DMS 273 (cell line): ENCODE measurements at regions not wholly inside any gene's neighbourhood (a gene's known extent, or its start where the extent isn't known, plus 50 kb on each side); places are given as distances from the start of the nearest gene placed in this dataset.
"Not testable (repeated sequence)": the region's sequence is repeated elsewhere in the genome, so short reads cannot be mapped to it uniquely, and the experiment has no call there.

Experiments used
- DNase-seq: peaks from one replicate; lab custom pipeline; 2025; ENCODE audit not compliant: unreplicated experiment; lab: John Stamatoyannopoulos, UW

DNA sequence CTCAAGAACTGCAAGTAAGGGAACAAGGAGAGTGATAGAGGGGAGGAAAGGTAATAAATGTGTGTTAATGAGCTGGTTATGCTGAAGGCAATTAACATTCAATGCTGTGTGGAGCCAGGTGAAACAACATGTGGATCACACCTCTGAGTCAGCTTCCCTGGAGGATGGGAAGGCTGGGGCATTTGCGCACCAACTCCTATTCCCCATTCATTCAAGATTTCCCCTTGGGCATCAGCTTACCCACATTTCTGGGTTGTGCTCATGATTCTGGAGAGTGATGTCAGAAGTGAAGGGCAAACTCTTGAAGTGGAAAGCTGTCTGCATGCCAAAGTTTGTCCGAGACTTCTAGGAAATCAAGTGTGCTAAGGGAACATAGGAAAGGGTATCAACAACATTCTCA lies 461.4 kb downstream of the MID1IP1 start:
- no peak for DNase-seq

DNA sequence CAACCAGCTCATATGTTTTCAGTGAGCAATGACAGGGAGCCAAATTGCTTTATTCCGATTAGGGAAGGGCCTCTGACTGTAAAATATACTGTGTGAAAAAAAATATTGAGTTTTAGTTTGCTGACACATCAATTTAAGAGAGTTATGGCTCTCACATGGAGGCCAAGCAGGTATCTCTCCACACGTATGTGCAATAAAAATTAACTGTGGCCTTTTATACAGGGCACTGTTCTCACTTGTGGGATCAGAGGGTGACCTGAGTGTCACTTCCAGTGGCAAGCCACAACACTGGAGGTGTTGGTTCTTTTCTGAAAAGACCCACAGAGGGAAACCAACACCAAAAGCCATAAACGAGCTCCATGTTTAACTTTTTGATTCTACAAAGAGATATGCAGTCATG lies 462.8 kb downstream of the MID1IP1 start:
- no peak for DNase-seq

DNA sequence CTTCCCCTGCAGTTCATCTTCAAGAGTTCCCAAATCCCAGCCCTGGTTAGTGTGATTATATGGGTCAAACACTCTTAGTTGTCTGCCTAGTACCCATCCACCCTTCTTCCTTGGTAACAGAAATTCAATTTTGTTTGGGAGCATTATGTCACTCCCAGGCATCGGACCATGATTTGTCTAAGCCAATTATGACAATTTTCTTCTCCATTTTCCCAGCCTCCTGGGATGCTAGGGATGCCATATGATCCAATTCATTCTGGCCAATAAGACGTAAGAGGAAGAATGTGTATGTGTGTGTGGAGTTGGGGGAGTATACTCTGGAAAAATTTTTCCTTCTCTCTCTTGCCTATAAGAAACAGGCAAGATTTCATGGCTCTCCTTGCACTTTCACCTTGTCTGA lies 465.9 kb downstream of the MID1IP1 start:
- no peak for DNase-seq

DNA sequence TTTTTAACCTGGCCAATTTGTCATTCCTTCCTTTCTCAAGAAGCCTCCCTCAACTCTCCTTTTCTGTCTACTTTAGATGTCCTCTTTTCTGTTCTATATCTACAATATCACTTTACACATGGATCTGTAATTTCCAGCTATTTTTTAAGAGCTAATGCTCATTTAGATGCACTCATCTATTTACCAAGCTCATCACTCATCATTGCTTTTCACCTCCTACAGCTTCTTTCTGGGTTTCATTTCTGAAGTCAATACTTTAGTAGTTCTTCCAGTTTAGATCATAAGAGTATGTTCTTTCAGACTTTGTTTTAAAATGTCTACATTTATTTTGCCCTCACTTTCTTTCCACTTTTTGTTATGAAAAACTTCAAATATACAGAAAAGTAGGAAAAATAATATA lies 466.9 kb downstream of the MID1IP1 start:
- DNase-seq = no peak

DNA sequence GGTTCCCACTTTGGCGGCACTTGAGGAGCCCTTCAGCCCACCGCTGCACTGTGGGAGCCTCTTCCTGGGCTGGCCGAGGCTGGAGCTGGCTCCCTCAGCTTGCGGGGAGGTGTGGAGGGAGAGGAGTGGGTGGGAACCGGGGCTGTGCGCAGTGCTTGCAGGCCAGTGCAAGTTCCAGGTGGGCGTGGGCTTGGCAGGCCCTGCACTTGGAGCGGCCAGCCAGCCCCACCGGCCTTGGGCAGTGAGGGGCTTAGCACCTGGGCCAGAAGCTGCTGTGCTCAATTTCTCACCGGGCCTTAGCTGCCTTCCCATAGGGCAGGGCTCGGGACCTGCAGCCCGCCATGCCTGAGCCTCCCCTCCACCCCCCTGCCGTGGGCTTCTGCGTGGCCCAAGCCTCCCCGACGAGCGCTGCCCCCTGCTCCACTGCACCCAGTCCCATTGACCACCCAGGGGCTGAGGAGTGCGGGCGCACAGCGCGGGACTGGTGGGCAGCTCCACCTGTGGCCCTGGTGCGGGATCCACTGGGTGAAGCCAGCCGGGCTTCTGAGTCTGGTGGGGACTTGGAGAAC lies 474.3 kb downstream of the MID1IP1 start:
- no peak for DNase-seq

DNA sequence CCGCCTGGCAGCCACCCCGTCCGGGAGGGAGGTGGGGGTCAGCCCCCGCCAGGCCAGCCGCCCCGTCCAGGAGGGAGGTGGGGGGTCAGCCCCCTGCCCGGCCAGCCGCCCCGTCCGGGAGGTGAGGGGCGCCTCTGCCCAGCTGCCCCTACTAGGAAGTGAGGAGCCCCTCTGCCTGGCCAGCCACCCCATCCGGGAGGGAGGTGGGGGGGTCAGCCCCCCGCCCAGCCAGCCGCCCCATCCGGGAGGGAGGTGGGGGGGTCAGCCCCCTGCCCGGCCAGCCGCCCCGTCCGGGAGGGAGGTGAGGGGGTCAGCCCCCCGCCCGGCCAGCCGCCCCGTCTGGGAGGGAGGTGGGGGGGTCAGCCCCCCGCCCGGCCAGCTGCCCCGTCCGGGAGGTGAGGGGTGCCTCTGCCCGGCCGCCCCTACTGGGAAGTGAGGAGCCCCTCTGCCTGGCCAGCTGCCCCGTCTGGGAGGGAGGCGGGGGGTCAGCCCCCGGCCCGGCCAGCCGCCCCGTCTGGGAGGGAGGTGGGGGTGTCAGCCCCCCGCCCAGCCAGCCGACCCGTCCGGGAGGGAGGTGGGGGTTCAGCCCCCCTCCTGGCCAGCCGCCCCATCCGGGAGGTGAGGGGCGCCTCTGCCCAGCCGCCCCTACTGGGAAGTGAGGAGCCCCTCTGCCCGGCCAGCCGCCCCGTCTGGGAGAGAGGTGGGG lies 476.6 kb downstream of the MID1IP1 start:
- DNase-seq = not testable (repeated sequence)

DNA sequence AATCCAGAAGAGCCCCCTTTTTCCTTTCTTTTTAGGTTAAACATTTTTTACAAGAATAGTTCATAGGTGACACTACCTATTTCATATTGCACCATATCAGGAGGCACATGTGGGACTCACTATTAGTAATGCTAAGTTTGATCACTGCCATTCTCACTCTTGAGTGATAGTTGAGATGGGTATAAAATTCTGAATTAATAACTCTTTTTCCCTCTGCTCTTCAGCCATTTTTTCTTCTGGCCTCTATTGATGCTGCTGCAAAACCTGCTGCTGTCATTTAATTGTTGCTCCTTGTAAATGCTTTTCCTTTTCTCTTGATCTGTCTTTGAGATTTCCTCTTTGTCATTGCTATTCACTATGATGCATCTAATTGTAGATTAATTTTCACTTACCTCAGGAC lies 482.0 kb downstream of the MID1IP1 start:
- no peak for DNase-seq

DNA sequence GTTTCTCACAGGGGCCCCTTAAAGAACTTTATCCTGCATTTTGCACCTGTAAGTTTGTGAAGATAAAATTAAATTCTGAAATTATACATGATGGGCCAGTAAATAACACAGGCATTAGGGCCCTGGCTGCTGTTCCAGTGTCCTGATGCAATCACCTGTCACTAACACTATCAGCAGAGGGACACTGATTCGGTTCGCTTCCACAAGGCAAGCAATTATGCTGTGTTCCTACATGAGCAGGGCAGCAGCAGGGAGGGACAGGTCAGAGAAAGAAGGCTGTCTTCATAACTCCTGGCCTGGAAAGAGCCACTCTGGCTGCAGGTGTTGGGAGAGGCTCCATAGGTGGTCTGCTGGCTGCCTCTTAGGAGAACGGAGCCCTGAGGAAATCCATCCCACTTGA lies 487.3 kb downstream of the MID1IP1 start:
- no peak for DNase-seq

DNA sequence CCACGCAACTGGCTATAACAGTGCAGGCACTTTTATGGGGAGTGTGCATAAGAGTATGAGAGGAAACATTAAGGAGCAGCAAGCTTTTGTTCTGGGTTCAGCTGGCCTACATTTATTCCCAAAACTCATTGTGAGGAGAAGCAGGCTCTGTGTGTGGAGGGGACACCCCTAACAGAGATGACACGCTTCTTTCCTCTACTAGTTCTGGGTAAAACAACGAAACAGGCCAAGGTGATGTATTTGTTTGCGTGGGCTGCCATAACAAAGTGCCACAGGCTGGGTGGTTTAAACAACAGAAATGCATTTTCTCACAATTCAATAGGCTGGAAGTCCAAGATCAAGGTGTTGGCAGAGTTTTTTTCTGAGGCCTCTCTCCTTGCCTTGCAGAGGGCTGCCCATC lies 488.6 kb downstream of the MID1IP1 start:
- DNase-seq = no peak

DNA sequence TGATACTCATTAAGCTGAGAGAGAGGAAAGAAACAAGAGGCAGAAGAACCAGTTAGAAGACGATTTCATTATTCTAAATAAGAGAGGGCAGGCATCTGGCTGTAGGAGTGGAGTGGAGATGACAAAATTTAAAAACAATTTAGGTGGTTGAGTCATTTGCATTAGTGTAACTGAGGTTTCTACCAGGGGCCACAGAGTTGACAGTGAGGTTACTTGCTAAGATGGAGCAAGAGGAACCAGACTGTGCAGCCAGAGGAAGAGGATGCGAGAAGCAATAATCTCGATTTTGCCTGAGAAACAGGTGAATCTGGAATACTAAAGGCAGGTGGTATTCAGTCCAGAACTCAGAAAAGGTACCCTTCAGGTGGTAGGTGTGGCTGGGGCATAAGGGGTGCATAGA lies 491.9 kb downstream of the MID1IP1 start:
- DNase-seq = no peak

DNA sequence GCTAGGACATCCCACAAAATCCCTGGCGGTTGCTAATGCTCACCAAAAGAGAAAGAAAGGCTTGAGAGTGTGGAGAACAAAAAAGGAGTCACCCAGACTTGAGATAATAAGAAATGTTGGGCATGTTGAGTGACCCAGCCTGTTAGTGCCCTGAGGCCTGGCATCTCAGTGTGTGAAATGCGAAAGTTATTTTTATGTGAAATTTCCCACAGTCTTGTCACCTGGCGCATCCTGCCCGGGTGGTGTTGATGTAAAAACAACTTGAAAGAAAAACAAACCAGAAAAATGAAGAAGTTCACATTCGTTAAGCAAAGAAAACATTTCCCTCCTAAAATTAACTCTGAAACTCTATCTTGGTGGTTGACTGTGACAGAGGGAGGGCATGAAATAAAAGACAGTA lies 495.2 kb downstream of the MID1IP1 start:
- DNase-seq = no peak

DNA sequence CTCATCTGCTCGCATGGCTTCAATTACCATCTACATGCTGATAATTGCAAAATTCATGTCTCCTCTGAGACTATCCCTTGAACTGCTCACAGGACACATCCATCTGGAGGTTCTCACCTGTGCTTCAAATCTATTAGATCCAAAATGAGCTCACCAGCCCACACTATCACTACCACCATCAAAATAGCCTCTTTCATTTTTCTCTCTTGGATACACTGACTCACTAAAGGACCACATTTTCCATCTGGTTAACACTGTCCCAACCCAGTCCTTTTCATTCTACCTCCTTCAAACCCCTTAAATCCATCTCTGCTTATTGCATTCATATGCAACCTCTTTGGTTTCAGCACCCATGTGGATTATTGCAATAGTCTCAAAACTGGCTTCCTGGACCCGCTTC lies 497.6 kb downstream of the MID1IP1 start:
- DNase-seq = no peak

DNA sequence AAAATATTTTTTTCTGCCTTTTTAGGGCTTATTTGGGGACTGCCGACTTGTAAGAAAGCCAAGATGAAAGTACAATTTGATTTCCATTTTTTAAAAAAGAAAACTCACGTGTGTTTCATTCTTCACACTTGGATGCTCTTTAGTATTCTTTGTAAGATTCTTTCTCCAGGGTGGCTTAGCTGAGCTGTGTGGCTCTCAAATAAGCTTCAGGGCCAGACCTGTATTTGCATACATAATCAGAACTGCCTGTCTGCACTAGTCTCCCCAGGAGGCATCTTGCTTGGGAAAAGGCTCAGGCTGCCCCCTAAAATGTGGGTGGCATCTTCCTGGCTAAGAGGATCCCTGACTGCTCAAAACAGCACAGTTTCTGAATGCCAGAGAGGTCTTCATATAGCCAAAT lies 498.4 kb downstream of the MID1IP1 start:
- DNase-seq = no peak

DNA sequence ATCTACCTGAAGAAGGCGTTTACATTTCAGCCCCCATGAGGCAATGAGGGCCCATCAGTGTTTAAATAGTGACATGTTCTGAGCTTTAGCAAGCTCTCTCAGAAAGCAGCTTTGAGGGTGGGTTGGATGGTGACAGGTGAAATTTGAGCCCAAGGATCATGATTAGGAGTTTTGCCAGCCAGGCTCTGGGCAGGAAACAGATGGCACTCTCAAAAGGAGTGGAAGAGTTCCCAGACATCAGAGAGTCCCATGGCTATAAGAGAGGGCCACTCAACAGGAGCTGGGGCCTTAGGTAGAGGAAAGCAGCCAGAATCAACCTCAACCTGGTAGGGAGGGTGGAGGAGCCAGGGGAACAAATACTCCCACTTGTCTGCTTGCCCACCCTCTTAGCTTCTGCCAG lies 499.8 kb downstream of the MID1IP1 start:
- DNase-seq = peak; percentile 96

DNA sequence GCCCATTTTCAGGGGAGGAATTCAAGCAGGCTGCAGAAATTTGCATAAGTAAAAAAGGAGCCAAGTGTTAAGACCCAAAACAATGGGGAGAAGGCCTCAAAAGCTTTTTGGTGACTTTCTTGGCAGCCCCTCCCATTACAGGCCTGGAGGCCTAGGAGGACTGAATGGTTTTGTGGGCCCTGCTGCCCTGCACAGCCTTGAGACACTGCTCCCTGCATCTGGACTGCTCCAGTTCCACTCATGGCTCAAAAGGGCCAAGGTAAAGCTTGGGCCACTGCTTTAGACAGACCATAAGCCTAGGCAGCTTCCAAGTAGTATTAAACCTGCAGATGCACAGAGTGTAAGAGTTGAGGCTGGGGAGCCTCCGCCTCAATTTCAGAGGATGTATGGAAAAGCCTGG lies 501.6 kb downstream of the MID1IP1 start:
- no peak for DNase-seq

DNA sequence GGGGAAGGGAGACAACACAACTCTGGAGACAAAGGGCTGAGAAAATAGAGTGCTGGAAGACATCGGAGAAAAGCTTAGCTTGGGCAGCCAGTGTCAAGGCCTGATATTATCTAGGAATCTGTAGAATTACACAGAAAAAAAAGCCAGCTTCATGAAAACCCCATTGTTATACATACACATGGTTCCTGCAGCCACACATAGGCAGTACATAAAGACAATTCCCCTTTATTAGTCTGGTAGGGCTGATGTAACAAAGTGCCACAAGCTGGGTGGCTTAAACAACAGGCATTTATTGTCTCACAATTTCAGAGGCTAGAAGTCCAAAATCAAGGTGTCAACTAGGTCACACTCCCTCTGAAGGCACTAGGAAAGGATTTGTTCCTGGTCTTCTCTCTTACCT lies 503.5 kb downstream of the MID1IP1 start:
- DNase-seq = no peak

DNA sequence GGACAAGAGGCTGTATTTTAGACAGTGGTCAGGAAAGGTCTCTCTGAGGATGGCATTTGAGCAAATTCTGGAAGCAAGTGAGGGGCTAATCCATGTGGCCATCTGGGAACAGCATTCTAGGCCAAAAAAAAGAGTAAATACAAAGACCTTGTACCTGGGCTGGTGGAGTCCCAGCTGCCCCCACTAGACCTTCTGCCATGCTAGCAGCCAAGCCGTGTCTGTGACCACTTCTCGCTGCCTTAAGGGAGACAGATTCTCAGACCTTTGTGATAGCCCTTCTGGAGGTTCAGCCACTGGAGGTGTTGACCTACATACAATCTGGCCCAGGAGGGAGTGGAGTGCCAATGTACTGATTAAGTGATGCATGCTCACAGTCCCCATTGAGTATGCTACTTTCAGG lies 506.2 kb downstream of the MID1IP1 start:
- no peak for DNase-seq

DNA sequence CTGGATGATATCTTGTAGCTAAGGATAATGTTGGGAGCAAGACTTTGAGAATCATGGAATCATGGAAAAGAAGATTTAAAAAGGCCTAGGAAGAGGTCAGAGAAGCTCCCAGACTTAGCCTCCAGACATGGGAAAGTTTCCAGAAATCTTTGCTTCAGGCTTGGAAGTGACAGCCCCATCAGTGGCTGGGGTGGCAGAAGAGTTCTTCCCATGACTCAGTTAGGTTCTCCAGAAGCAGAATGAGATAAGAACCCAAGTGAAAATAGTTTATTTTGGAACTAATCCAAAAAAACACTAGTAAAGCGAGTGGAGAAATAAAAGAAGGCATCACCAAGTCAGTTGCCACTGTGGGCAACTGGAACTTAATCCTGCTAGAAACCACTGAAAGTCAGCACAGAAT lies 506.9 kb downstream of the MID1IP1 start:
- DNase-seq = no peak

DNA sequence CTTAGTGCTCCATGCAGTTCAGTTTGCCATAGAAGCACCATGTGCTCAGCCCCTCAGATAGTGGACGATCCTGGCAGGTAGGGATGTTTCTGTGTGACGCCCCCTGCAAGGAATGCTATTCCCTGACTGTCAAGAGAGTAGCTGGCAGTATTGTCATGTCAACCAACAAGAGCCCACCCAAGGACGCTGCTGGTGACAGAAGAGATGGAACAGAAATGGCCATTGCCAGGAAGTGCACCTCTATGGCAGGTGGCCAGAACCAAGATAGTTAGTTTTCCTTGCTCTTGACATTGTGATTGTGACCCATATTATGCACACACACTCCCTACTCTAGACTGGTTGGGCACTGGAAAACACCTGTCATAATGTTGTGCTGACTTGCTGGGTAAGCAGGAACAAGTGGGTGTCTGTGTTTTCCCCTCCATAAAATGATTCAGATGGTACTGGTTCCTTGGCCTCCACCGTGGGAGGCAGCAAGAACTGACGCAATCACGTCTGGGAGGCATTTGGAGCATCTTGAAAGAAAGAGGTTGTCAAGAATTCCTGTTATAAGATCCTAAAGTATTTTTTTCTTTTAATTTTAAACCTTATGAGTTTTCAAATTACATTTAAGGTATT lies 507.9 kb downstream of the MID1IP1 start:
- no peak for DNase-seq

DNA sequence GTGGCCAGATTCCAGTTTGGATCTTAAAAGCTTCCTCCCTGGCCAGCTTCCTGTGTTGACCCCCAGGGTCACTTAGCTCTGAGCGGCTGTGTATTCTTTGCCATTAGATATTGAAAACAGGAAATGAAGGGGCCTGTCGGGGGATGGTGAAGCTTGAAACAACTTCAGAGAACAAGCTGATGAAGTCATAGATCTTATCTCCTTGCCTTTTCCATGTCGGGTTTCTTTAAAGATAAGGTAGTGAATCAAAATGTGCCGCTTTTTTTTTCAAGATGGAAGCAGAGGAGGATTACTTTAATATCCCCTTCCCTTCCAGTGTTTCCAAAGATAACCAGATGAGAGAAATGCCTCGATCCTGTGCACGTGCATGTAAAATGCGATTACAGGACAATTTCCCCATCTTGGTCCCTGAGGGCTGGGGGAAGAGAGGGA lies 508.5 kb downstream of the MID1IP1 start:
- DNase-seq = peak; percentile 6

DNA sequence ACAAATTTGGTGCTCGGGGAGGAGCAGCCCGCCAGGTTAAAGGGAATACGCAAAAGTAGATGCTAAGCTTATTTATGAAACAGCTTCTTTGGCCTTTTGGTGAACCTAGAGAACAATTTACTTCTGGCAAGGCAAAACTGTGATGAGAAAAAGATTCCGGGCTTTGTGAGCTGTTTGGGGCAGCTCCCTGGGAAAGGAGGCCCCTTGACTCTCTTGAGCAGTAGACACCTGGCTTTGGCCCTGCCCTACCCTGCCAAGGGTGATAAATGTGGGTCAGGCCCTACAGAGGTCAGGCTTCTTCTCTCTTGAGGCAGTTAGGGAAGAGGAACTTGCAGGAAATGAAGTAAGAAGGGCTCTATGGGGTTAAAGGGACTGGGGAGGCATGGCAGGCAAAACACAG lies 509.6 kb downstream of the MID1IP1 start:
- DNase-seq = no peak

DNA sequence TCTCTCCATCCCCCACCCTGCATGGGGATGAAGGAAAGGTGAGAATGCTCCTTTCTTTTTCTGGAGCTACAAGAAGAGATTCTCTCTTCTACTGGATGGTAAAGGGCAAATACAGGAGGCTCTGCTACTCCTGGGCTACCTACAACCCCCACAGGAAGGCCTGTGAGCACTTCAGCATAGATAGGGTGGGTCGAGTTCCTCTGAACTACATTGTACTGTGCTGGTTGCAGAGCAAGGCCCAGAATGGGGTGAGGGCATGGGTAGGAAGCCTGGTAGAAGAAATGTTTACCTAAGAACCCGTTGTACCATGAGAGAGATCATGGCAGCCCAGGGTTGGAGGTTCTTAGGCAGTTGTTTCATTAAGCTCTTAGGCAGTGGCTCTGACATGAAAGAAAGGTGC lies 510.4 kb downstream of the MID1IP1 start:
- DNase-seq = no peak

DNA sequence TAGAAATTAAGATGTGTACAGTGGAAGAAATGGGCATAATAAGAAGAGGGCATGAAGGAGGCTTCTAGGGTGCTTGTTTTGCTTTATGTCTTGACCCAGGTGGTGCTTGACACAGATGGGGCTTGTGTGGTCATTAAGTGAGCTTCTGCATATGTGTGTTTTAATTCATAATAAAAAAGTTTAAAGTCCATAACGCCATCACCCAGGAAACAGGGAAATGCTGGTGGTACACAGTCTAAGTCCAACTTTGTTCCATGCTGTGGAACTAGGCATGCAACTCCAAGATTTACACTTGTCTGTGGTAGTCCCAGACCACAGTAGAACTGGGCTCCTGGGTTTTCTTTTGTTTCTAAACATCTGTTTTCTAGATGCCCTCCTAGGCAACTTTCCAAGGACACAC lies 511.9 kb downstream of the MID1IP1 start:
- peak; percentile 6 for DNase-seq
